MM.1S (cell line): ENCODE measurements at regions not wholly inside any gene's neighbourhood (a gene's known extent, or its start where the extent isn't known, plus 50 kb on each side); places are given as distances from the start of the nearest gene placed in this dataset.

Source experiments
- DNase-seq: peaks from one replicate; pipeline ENCODE4 v3.0.0-alpha.2; 2015
- H2AFZ ChIP-seq: fragments of 300-600 bp; sonication (generic); 2 replicates; pipeline ENCODE4 v1.6.0; 2016; ENCODE audit warnings: antibody characterized with exemption, low read length
- H3F3A ChIP-seq: fragments of 300-600 bp; sonication (generic); 2 replicates; pipeline ENCODE4 v1.6.1; 2016; ENCODE audit warnings: mild to moderate bottlenecking, antibody characterized with exemption, low read length, moderate library complexity, mixed read lengths; ENCODE audit not compliant: insufficient read depth
- H3K27ac ChIP-seq: fragments of 300-600 bp; sonication (generic); 2 replicates; pipeline ENCODE4 v1.5.1; 2016; ENCODE audit warnings: mild to moderate bottlenecking, low read length
- H3K27me3 ChIP-seq: fragments of 300-600 bp; sonication (generic); replicated peaks from 2 replicates; pipeline ENCODE4 v1.6.0; 2016; ENCODE audit warnings: low read length; ENCODE audit not compliant: insufficient read depth
- H3K36me3 ChIP-seq: fragments of 300-600 bp; sonication (generic); replicated peaks from 2 replicates; pipeline ENCODE4 v1.6.1; 2016; ENCODE audit warnings: mild to moderate bottlenecking, low read length, mixed read lengths; ENCODE audit not compliant: insufficient read depth
- H3K4me1 ChIP-seq: fragments of 300-600 bp; sonication (generic); 2 replicates; pipeline ENCODE4 v1.6.1; 2016; ENCODE audit warnings: low read length, mixed read lengths
- H3K4me2 ChIP-seq: fragments of 300-600 bp; sonication (generic); 2 replicates; pipeline ENCODE4 v1.6.0; 2016; ENCODE audit warnings: low read depth, low read length
- H3K4me3 ChIP-seq: fragments of 300-600 bp; sonication (generic); 2 replicates; pipeline ENCODE4 v1.5.1; 2016; ENCODE audit warnings: low read length, mixed read lengths
- H3K79me2 ChIP-seq: fragments of 300-600 bp; sonication (generic); 2 replicates; pipeline ENCODE4 v1.6.1; 2016; ENCODE audit warnings: mixed run types, low read length, mixed read lengths
- H3K9ac ChIP-seq: fragments of 300-600 bp; sonication (generic); 2 replicates; pipeline ENCODE4 v1.6.1; 2016; ENCODE audit warnings: low read length, mixed read lengths
- H3K9me2 ChIP-seq: fragments of 300-600 bp; sonication (generic); replicated peaks from 2 replicates; pipeline ENCODE4 v1.6.1; 2016; ENCODE audit warnings: mild to moderate bottlenecking, low read length, mixed read lengths; ENCODE audit not compliant: insufficient read depth
- H3K9me3 ChIP-seq: fragments of 300-600 bp; sonication (generic); replicated peaks from 2 replicates; pipeline ENCODE4 v1.6.1; 2016; ENCODE audit warnings: mild to moderate bottlenecking, low read length, mixed read lengths; ENCODE audit not compliant: insufficient read depth
- H4K20me1 ChIP-seq: fragments of 300-600 bp; sonication (generic); 2 replicates; pipeline ENCODE4 v1.6.1; 2016; ENCODE audit warnings: mild to moderate bottlenecking, low read length, moderate library complexity, mixed read lengths; ENCODE audit not compliant: insufficient read depth
- EZH2 ChIP-seq: fragments of 300-600 bp; sonication (generic); optimal IDR thresholded peaks from 2 replicates; pipeline ENCODE3; 2017; ENCODE audit warnings: low read depth, mild to moderate bottlenecking, antibody characterized with exemption, low read length, mixed read lengths
- EZH2phosphoT487 ChIP-seq: fragments of 300-600 bp; sonication (generic); IDR thresholded peaks from 2 replicates; pipeline ENCODE4 v1.6.1; 2018; ENCODE audit warnings: antibody characterized with exemption, low read length
- TF ChIP-seq, protein P1 (sequence below): fragments of 300-600 bp; sonication (generic); IDR thresholded peaks from 2 replicates; pipeline ENCODE4 v1.5.1; 2016; ENCODE audit warnings: antibody characterized with exemption, low read length, mixed read lengths

GRCh38 chrX:9271789-9272525 lies 192.9 kb upstream of the TBL1X start:
- no peaks in the 10 kb centered on the region for H3K9me3 ChIP-seq
- no peaks in the 10 kb centered on the region for H3K36me3 ChIP-seq
- no peak overlapping the region for H3K4me3 ChIP-seq
- no peaks in the 10 kb centered on the region for H3K9me2 ChIP-seq
- no peaks in the 10 kb centered on the region for H3K4me1 ChIP-seq
- no peak for DNase-seq
- no peak overlapping the region for H3K27ac ChIP-seq
- H4K20me1 ChIP-seq = no peaks in the 10 kb centered on the region
- no peak overlapping the region for H3K4me2 ChIP-seq
- H3K9ac ChIP-seq = no peak overlapping the region
- TF ChIP-seq EZH2phosphoT487 = no peak
- TF ChIP-seq, protein P1, sequence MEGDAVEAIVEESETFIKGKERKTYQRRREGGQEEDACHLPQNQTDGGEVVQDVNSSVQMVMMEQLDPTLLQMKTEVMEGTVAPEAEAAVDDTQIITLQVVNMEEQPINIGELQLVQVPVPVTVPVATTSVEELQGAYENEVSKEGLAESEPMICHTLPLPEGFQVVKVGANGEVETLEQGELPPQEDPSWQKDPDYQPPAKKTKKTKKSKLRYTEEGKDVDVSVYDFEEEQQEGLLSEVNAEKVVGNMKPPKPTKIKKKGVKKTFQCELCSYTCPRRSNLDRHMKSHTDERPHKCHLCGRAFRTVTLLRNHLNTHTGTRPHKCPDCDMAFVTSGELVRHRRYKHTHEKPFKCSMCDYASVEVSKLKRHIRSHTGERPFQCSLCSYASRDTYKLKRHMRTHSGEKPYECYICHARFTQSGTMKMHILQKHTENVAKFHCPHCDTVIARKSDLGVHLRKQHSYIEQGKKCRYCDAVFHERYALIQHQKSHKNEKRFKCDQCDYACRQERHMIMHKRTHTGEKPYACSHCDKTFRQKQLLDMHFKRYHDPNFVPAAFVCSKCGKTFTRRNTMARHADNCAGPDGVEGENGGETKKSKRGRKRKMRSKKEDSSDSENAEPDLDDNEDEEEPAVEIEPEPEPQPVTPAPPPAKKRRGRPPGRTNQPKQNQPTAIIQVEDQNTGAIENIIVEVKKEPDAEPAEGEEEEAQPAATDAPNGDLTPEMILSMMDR = no peak
- TF ChIP-seq EZH2 = no peak
- H3K27me3 ChIP-seq = no peaks in the 10 kb centered on the region
- H3F3A ChIP-seq = no peaks in the 10 kb centered on the region
- H3K79me2 ChIP-seq = no peaks in the 10 kb centered on the region
- no peak overlapping the region for H2AFZ ChIP-seq

DNA sequence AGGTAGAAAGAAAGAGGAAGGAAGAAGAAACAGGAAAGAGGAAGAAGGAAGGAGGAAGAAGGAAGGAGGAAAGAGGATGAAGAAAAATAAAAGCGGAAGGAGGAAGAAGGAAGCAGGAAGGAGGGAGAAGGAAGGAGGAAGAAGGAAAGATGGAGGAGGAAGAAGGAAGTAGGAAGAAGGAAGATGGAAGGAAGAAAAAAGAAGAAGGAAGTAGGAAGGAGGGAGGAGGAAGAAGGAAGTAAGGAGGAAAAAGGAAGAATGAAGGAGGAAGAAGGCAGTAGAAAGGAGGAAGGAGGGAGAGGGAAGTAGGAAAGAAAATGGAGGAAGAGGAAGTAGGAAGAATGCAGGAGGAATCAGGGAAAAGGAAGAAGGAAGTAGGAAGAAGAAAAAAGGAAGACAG lies 191.1 kb upstream of the TBL1X start:
- 0 out of 2 replicates have a peak, but pooled peaks cover 1% of the 10 kb centered on the region for H3F3A ChIP-seq
- peaks cover 5% of the 10 kb centered on the region for H3K4me1 ChIP-seq
- H3K27ac ChIP-seq = no peak overlapping the region
- H3K9me2 ChIP-seq = no peaks in the 10 kb centered on the region
- no peaks in the 10 kb centered on the region for H3K27me3 ChIP-seq
- TF ChIP-seq EZH2phosphoT487 = no peak
- TF ChIP-seq, protein P1 = no peak
- TF ChIP-seq EZH2 = no peak
- H3K9me3 ChIP-seq = no peaks in the 10 kb centered on the region
- no peaks in the 10 kb centered on the region for H3K36me3 ChIP-seq
- H3K4me3 ChIP-seq = no peak overlapping the region
- no peak overlapping the region for H3K4me2 ChIP-seq
- H2AFZ ChIP-seq = no peak overlapping the region
- no peak overlapping the region for H3K9ac ChIP-seq
- DNase-seq = no peak
- H3K79me2 ChIP-seq = no peaks in the 10 kb centered on the region
- no peaks in the 10 kb centered on the region for H4K20me1 ChIP-seq

GRCh38 chrX:9278475-9279233 lies 186.2 kb upstream of the TBL1X start:
- peak overlapping the region; percentile 67 for H2AFZ ChIP-seq
- peaks cover 15% of the 10 kb centered on the region for H3K4me1 ChIP-seq
- H3K36me3 ChIP-seq = no peaks in the 10 kb centered on the region
- peak overlapping the region; percentile 77; the same call in 1 of the 2 replicates for H3K27ac ChIP-seq
- TF ChIP-seq EZH2phosphoT487 = no peak
- H3K27me3 ChIP-seq = no peaks in the 10 kb centered on the region
- H3K4me2 ChIP-seq = peak overlapping the region; percentile 80
- peak overlapping the region; percentile 13; the same call in 1 of the 2 replicates for H3K4me3 ChIP-seq
- H3K9ac ChIP-seq = peak overlapping the region; percentile 43; the same call in 1 of the 2 replicates
- no peak for DNase-seq
- H3K9me2 ChIP-seq = no peaks in the 10 kb centered on the region
- no peaks in the 10 kb centered on the region for H4K20me1 ChIP-seq
- H3K9me3 ChIP-seq = no peaks in the 10 kb centered on the region
- peaks cover 9% of the 10 kb centered on the region; the same call in 1 of the 2 replicates for H3F3A ChIP-seq
- no peaks in the 10 kb centered on the region for H3K79me2 ChIP-seq
